Keratinocyte (primary cell): ENCODE measurements at regions not wholly inside any gene's neighbourhood (a gene's known extent, or its start where the extent isn't known, plus 50 kb on each side); places are given as distances from the start of the nearest gene placed in this dataset.

Experiments
- DNase-seq: peaks from one replicate; pipeline ENCODE4 v3.0.0-alpha.2; 2011; ENCODE audit warnings: low read depth, missing footprints, low spot score
- FAIRE-seq: peaks from 2 replicates; lab custom pipeline; 2011; peaks lifted over from hg19 to GRCh38; lab: Jason Lieb, UNC
- H2AFZ ChIP-seq: 2 replicates; pipeline ENCODE4 v1.6.0; 2012; ENCODE audit warnings: low read length, control low read depth, inconsistent platforms; ENCODE audit not compliant: control insufficient read depth
- H3K27ac ChIP-seq: 2 replicates; pipeline ENCODE4 v1.5.1; 2011; ENCODE audit warnings: low read length; ENCODE audit not compliant: control insufficient read depth, insufficient read depth
- H3K27me3 ChIP-seq: 3 replicates; pipeline ENCODE4 v1.6.0; 2011; ENCODE audit warnings: low read length; ENCODE audit not compliant: control insufficient read depth, insufficient read depth; ENCODE audit errors: extremely low read depth
- H3K36me3 ChIP-seq, 2 experiments: 2 replicates in 1 of 2; 3 replicates in 1 of 2; pipeline ENCODE4 v1.5.1; 2011; ENCODE audit warnings: low read length in 2 of 2, mild to moderate bottlenecking in 1 of 2; ENCODE audit not compliant: control insufficient read depth in 2 of 2, insufficient read depth in 2 of 2; ENCODE audit errors: extremely low read depth in 1 of 2
- H3K4me1 ChIP-seq: 3 replicates; pipeline ENCODE4 v1.5.1; 2011; ENCODE audit warnings: low read length; ENCODE audit not compliant: control insufficient read depth, insufficient read depth; ENCODE audit errors: extremely low read depth
- H3K4me2 ChIP-seq: 3 replicates; pipeline ENCODE4 v1.6.0; 2011; ENCODE audit warnings: low read depth, low read length; ENCODE audit not compliant: control insufficient read depth, insufficient read depth; ENCODE audit errors: extremely low read depth
- H3K4me3 ChIP-seq, 3 experiments: fragments of 200-600 bp in 1 of 3; sonication (generic) in 1 of 3; 2 replicates in 2 of 3; 3 replicates in 1 of 3; pipeline ENCODE4 v1.5.1; 2011 to 2016; ENCODE audit warnings: low read length in 3 of 3, mild to moderate bottlenecking in 3 of 3, control low read depth in 2 of 3, inconsistent platforms in 1 of 3, low read depth in 1 of 3, mixed read lengths in 1 of 3, mixed run types in 1 of 3, moderate library complexity in 1 of 3; ENCODE audit not compliant: control insufficient read depth in 2 of 3, insufficient read depth in 2 of 3; ENCODE audit errors: extremely low read depth in 1 of 3
- H3K79me2 ChIP-seq: 2 replicates; pipeline ENCODE4 v1.6.0; 2012; ENCODE audit warnings: low read length; ENCODE audit not compliant: control insufficient read depth, insufficient read depth
- H3K9ac ChIP-seq: 3 replicates; pipeline ENCODE4 v1.6.0; 2011; ENCODE audit warnings: low read length; ENCODE audit not compliant: control insufficient read depth, insufficient read depth; ENCODE audit errors: extremely low read depth
- H3K9me1 ChIP-seq: 3 replicates; pipeline ENCODE4 v1.6.0; 2011; ENCODE audit warnings: low read length; ENCODE audit not compliant: control insufficient read depth, insufficient read depth; ENCODE audit errors: extremely low read depth
- H3K9me3 ChIP-seq: 2 replicates; pipeline ENCODE4 v1.5.1; 2012; ENCODE audit warnings: low read depth, low read length; ENCODE audit not compliant: control insufficient read depth
- H4K20me1 ChIP-seq: 3 replicates; pipeline ENCODE4 v1.6.0; 2011; ENCODE audit warnings: low read length; ENCODE audit not compliant: control insufficient read depth, insufficient read depth; ENCODE audit errors: extremely low read depth
- EZH2 ChIP-seq: IDR thresholded peaks from one replicate; pipeline ENCODE4 v1.6.1; 2012; ENCODE audit warnings: inconsistent platforms, mild to moderate bottlenecking, low read length, moderate library complexity
- dilution Hi-C: fragments of 300-500 bp; cut with MboI; formaldehyde crosslinking; loops from one replicate; pipeline ENCODE4 v1.7.0; 2020; ENCODE audit warnings: low sequenced_read_pairs; ENCODE audit not compliant: extremely low pct_ligation_motif_present
- TF ChIP-seq, protein P1 (sequence below), 3 experiments: IDR thresholded peaks in 1 of 3; conservative IDR thresholded peaks in 1 of 3; optimal IDR thresholded peaks in 1 of 3; 2 replicates in 2 of 3; 3 replicates in 1 of 3; pipeline versions ENCODE3 to v1.5.1; 2011; ENCODE audit warnings: low read length in 3 of 3, mild to moderate bottlenecking in 3 of 3, moderate library complexity in 2 of 3, control low read depth in 1 of 3, inconsistent platforms in 1 of 3; ENCODE audit not compliant: insufficient read depth in 2 of 3; ENCODE audit errors: extremely low read depth in 1 of 3

DNA sequence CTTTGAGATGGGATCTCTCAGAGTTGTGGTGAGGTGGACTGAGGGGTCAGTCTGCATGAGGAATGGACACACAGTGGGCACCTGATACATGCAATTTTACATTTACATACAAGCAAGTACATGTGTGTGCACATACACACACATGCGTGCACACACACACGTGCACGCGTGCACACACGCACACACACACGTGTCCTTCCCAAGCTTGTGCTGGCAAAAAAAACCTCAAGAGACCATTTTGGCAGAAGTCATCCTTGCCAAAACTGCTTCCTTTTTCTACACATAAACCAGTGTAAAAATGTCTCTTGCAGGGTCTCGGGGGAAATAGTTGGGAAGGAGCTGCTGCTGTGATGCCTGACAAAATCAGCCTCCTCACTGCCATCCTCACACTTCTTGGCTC lies 279.5 kb upstream of the POU3F3 start:
- no peaks in the 10 kb centered on the region for H3K4me1 ChIP-seq
- FAIRE-seq, result no peak
- DNase-seq, result no peak
- TF ChIP-seq EZH2, result no peak
- TF ChIP-seq, protein P1, sequence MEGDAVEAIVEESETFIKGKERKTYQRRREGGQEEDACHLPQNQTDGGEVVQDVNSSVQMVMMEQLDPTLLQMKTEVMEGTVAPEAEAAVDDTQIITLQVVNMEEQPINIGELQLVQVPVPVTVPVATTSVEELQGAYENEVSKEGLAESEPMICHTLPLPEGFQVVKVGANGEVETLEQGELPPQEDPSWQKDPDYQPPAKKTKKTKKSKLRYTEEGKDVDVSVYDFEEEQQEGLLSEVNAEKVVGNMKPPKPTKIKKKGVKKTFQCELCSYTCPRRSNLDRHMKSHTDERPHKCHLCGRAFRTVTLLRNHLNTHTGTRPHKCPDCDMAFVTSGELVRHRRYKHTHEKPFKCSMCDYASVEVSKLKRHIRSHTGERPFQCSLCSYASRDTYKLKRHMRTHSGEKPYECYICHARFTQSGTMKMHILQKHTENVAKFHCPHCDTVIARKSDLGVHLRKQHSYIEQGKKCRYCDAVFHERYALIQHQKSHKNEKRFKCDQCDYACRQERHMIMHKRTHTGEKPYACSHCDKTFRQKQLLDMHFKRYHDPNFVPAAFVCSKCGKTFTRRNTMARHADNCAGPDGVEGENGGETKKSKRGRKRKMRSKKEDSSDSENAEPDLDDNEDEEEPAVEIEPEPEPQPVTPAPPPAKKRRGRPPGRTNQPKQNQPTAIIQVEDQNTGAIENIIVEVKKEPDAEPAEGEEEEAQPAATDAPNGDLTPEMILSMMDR (optimal IDR thresholded peaks at IDR 0.05 in 1 of 3, IDR thresholded peaks at IDR 0.05 in 1 of 3, conservative IDR thresholded peaks at IDR 0.05 in 1 of 3; ENCODE audit: extremely low read depth in 1 of 3, insufficient read depth in 2 of 3, low read length in 3 of 3), result no peak
- H2AFZ ChIP-seq, result no peak overlapping the region
- no peaks in the 10 kb centered on the region for H3K9me1 ChIP-seq
- no peak overlapping the region for H3K4me2 ChIP-seq
- H4K20me1 ChIP-seq, result no peaks in the 10 kb centered on the region
- H3K79me2 ChIP-seq, result no peaks in the 10 kb centered on the region
- H3K36me3 ChIP-seq, result no peaks in the 10 kb centered on the region
- dilution Hi-C loops, result no loop called here
- H3K27me3 ChIP-seq, result no peaks in the 10 kb centered on the region
- H3K9me3 ChIP-seq, result no peaks in the 10 kb centered on the region
- H3K9ac ChIP-seq, result no peak overlapping the region
- H3K27ac ChIP-seq, result no peak overlapping the region
- no peak overlapping the region for H3K4me3 ChIP-seq

DNA sequence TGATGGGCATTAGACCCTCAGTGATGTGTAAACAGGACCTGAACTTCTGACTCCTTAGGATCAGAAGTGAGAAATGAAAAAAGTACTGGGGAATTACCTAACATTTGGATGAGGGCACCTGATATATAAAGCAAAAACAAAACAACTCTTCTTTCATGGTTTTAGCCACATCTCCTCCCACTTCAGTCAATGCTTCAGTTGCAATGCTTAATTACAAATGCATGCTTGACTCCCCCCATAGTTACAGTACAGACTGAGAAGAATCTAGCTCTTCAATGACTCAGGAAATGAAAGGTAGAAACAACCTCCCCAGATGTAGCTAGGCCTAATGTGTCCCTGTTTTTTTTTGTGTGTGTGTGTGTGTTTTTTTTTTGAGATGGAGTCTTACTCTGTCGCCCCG lies 276.8 kb upstream of the POU3F3 start:
- Histone ChIP-seq H3K27ac (no peak overlapping the region), H3K36me3 (no peaks in the 10 kb centered on the region), H3K27me3 (no peaks in the 10 kb centered on the region), H3K4me3 (no peak overlapping the region), H3K9me1 (no peaks in the 10 kb centered on the region), H3K4me2 (no peak overlapping the region), H4K20me1 (no peaks in the 10 kb centered on the region), H3K9ac (no peak overlapping the region), H3K79me2 (no peaks in the 10 kb centered on the region), H3K4me1 (no peaks in the 10 kb centered on the region), H2AFZ (no peak overlapping the region), H3K9me3 (no peaks in the 10 kb centered on the region)
- FAIRE-seq (no peak), DNase-seq (no peak)
- TF ChIP-seq, protein P1 (optimal IDR thresholded peaks at IDR 0.05 in 1 of 3, IDR thresholded peaks at IDR 0.05 in 1 of 3, conservative IDR thresholded peaks at IDR 0.05 in 1 of 3; ENCODE audit: extremely low read depth in 1 of 3, insufficient read depth in 2 of 3, low read length in 3 of 3), result no peak
- no peak for TF ChIP-seq EZH2
- dilution Hi-C loops, result no loop called here
